ENCODE measurements at regions not wholly inside any gene's neighbourhood (a gene's known extent, or its start where the extent isn't known, plus 50 kb on each side); places are given as distances from the start of the nearest gene placed in this dataset.

DNA sequence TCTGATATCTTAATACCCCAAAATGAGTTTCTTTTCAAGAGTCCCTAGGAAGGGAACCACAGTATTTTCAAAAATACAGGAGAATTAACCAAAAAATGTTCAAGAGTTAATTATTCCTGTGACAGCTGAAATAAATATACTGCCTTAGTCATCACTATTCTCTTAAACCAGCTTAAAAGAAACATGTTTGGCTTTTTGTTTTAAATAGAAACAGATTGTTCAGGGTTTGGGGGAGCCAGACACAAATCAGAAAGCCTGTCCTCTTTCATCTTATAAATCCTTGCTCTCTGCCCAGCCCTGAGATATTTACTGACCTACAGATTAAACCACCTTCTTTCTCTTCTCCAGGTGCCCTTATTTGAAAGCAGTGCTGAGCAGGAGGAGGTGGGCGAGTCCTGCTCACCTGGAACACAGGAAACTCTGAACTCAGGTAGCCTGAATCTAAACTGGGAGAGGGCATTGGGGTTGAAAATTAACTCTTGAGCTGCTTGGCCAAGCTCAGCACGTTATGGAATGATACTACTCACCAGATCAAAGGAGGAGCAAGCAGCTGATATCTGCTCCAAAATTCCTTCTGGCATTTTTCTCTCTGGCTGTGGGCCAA, 84.1 kb upstream of the SPRED1 start:
- no peak overlapping the region for H3K27ac ChIP-seq
- no peaks in the 10 kb centered on the region for H3K4me1 ChIP-seq
- intact Hi-C loops (cut with DNase I; ENCODE audit: low total_unique reads) = no loop called here
- TF ChIP-seq, protein P1, sequence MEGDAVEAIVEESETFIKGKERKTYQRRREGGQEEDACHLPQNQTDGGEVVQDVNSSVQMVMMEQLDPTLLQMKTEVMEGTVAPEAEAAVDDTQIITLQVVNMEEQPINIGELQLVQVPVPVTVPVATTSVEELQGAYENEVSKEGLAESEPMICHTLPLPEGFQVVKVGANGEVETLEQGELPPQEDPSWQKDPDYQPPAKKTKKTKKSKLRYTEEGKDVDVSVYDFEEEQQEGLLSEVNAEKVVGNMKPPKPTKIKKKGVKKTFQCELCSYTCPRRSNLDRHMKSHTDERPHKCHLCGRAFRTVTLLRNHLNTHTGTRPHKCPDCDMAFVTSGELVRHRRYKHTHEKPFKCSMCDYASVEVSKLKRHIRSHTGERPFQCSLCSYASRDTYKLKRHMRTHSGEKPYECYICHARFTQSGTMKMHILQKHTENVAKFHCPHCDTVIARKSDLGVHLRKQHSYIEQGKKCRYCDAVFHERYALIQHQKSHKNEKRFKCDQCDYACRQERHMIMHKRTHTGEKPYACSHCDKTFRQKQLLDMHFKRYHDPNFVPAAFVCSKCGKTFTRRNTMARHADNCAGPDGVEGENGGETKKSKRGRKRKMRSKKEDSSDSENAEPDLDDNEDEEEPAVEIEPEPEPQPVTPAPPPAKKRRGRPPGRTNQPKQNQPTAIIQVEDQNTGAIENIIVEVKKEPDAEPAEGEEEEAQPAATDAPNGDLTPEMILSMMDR (IDR thresholded peaks at IDR 0.05) = no peak
- H3K4me3 ChIP-seq = no peak overlapping the region
- no peaks in the 10 kb centered on the region for H3K36me3 ChIP-seq
- H3K27me3 ChIP-seq = no peaks in the 10 kb centered on the region
- no peak for DNase-seq
- no peaks in the 10 kb centered on the region for H3K9me3 ChIP-seq

DNA sequence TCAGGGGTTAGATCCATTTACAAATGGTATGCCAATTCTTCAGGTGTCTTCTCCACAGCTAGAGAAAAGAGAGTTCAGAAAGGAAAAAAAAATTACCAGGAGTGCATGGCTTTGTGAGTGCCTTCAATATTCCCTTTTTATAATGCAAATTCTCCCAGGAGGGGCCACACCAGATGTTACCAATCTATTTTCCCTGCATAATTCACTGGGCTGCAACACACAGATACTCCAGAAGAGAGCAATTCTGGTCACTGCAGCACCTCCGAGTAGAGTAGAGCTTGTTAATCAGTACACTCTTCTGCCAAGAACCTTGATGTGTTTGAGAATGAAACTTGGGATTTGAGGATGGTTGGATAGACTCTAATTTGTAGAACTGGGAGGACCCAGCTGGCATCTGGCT, 80.7 kb upstream of the SPRED1 start:
- Histone ChIP-seq H3K4me3 (no peak overlapping the region), H3K9me3 (no peaks in the 10 kb centered on the region), H3K27ac (no peak overlapping the region), H3K27me3 (peaks cover 0 to 2% of the 10 kb centered on the region in 2 donors), H3K4me1 (no peaks in the 10 kb centered on the region), H3K36me3 (no peaks in the 10 kb centered on the region)
- TF ChIP-seq, protein P1 (IDR thresholded peaks at IDR 0.05) = no peak
- DNase-seq = no peak
- intact Hi-C loops (cut with DNase I; ENCODE audit: low total_unique reads) = no loop called here

DNA sequence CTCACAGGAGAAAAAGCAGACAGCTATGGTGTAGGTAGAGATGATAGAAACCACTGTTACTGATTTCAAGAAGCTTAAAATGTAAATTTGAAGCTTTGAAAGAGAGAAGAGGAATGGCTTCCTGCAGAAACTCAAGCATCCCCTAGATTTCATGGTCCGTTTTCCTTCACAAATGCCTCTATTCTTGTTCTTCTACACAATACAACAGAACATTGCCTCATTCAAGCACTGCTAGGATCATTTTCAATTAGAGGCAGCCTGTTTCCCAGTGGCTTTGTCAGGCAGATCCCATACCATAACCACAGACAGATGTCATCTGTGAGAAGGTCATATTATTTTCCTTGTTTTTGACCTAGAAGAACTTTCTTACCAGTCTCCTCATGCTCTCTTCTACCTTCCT, 77.9 kb upstream of the SPRED1 start:
- H3K9me3 ChIP-seq = no peaks in the 10 kb centered on the region
- intact Hi-C loops (cut with DNase I; ENCODE audit: low total_unique reads) = no loop called here
- H3K36me3 ChIP-seq = no peaks in the 10 kb centered on the region
- no peak overlapping the region for H3K4me3 ChIP-seq
- H3K27me3 ChIP-seq = peaks cover 0 to 6% of the 10 kb centered on the region in 2 donors
- no peaks in the 10 kb centered on the region for H3K4me1 ChIP-seq
- H3K27ac ChIP-seq = no peak overlapping the region
- TF ChIP-seq, protein P1 (IDR thresholded peaks at IDR 0.05) = no peak
- DNase-seq = no peak

DNA sequence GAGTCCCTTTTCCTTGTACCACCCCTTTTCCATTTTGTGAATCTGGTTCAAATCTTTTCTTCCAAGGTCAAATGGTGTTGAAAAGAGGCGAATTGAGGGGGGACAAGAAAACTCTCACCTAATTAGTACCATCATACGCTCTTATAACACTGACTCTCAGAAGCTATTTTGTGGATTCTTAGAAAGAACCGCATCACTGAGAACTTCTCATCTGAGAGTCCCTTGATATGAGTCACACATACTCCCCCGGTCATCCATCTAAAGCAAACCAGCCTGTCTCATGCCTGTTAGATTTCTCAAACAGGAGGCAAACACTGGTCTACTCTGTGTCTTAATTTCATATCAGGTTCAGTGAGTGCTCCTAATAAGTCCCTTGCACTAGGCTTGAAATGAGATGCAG, 76.5 kb upstream of the SPRED1 start:
- H3K4me3 ChIP-seq = no peak overlapping the region
- intact Hi-C loops (cut with DNase I; ENCODE audit: low total_unique reads) = no loop called here
- peaks cover 0 to 6% of the 10 kb centered on the region in 2 donors for H3K27me3 ChIP-seq
- no peak for DNase-seq
- H3K4me1 ChIP-seq = no peaks in the 10 kb centered on the region
- no peak overlapping the region for H3K27ac ChIP-seq
- TF ChIP-seq, protein P1 (IDR thresholded peaks at IDR 0.05) = no peak
- H3K9me3 ChIP-seq = no peaks in the 10 kb centered on the region
- H3K36me3 ChIP-seq = no peaks in the 10 kb centered on the region

DNA sequence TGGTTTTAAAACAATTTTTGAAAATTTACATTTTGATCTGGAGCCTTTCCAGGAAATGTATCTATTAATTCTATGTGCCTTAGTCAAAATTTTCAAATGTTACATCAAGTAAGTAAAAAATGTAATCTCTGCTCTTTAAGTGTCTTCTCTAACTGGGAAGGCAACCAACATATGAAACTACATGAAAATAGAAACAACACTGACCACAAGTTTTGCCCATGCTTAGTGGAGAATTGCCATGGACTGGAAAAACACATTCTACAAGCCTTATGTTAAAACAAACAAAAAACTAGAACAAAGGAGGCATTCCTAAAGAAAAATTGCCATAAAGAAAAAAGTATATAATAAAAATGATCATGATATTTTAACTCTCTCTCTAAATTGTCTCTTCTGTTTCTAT, 75.9 kb upstream of the SPRED1 start:
- no peak for DNase-seq
- intact Hi-C loops (cut with DNase I; ENCODE audit: low total_unique reads) = no loop called here
- Histone ChIP-seq H3K36me3 (no peaks in the 10 kb centered on the region), H3K9me3 (no peaks in the 10 kb centered on the region), H3K27ac (no peak overlapping the region), H3K27me3 (peaks cover 0 to 6% of the 10 kb centered on the region in 2 donors), H3K4me3 (no peak overlapping the region), H3K4me1 (no peaks in the 10 kb centered on the region)
- TF ChIP-seq, protein P1 (IDR thresholded peaks at IDR 0.05) = no peak

DNA sequence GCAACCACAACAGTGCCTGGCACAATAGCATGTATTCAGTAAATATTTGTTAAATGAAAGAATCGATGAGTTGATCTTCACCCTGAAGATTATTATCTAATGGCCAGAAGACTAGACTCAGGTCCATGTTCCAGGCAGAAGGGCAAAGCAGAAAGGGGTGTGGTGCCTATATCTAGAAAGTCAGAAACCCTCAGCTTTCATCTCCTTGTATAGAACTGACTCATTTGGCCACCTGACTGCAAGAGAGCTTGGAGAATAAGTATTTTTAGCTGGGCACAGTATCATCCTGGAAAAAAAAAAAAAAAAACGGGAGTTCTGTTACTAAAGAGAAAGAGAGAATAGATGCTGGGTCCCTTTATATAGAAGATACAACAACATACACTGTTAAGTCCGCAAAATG, 69.7 kb upstream of the SPRED1 start:
- Histone ChIP-seq H3K4me3 (no peak overlapping the region), H3K4me1 (no peaks in the 10 kb centered on the region), H3K9me3 (no peaks in the 10 kb centered on the region), H3K27ac (no peak overlapping the region), H3K36me3 (no peaks in the 10 kb centered on the region), H3K27me3 (no peaks in the 10 kb centered on the region)
- TF ChIP-seq, protein P1 (IDR thresholded peaks at IDR 0.05) = no peak
- intact Hi-C loops (cut with DNase I; ENCODE audit: low total_unique reads) = no loop called here
- no peak for DNase-seq
